Loucy (cell line): ENCODE measurements at regions not wholly inside any gene's neighbourhood (a gene's known extent, or its start where the extent isn't known, plus 50 kb on each side); places are given as distances from the start of the nearest gene placed in this dataset.
A peak's percentile ranks its signal among the peaks of the same experiment; 100 is the strongest.

Experiments
- H2AFZ ChIP-seq: fragments of 200-600 bp; sonication (generic); 2 replicates; pipeline ENCODE4 v1.6.0; 2016; ENCODE audit warnings: antibody characterized with exemption, mild to moderate bottlenecking, low read length, moderate library complexity
- H3F3A ChIP-seq: fragments of 200-600 bp; 2 replicates; pipeline ENCODE4 v1.6.0; 2016; ENCODE audit warnings: antibody characterized with exemption, low read depth, mild to moderate bottlenecking
- H3K27me3 ChIP-seq: fragments of 200-600 bp; sonication (generic); 2 replicates; pipeline ENCODE4 v1.6.1; 2014; ENCODE audit warnings: low read length, mild to moderate bottlenecking; ENCODE audit not compliant: insufficient read depth, poor library complexity, severe bottlenecking
- H3K36me3 ChIP-seq: fragments of 200-600 bp; sonication (generic); 2 replicates; pipeline ENCODE4 v1.6.1; 2016; ENCODE audit warnings: low read length; ENCODE audit not compliant: insufficient read depth
- H3K4me1 ChIP-seq: fragments of 200-600 bp; sonication (generic); 2 replicates; pipeline ENCODE4 v1.5.1; 2014; ENCODE audit warnings: low read length, mild to moderate bottlenecking; ENCODE audit not compliant: insufficient read depth, poor library complexity, severe bottlenecking
- H3K4me2 ChIP-seq: fragments of 200-600 bp; sonication (generic); 2 replicates; pipeline ENCODE4 v1.6.0; 2014; ENCODE audit warnings: antibody characterized with exemption, low read length, low read depth, mild to moderate bottlenecking; ENCODE audit not compliant: poor library complexity, severe bottlenecking
- H3K4me3 ChIP-seq: fragments of 200-600 bp; sonication (generic); 2 replicates; pipeline ENCODE4 v1.5.1; 2014; ENCODE audit warnings: low read length, mild to moderate bottlenecking, mixed read lengths; ENCODE audit not compliant: poor library complexity, severe bottlenecking
- H3K79me2 ChIP-seq: fragments of 200-600 bp; sonication (generic); 2 replicates; pipeline ENCODE4 v1.6.1; 2014; ENCODE audit warnings: low read length; ENCODE audit not compliant: insufficient read depth
- H3K9ac ChIP-seq: fragments of 200-600 bp; sonication (generic); 2 replicates; pipeline ENCODE4 v1.6.0; 2014; ENCODE audit warnings: mild to moderate bottlenecking, low read depth, low read length, moderate library complexity; ENCODE audit not compliant: poor library complexity, severe bottlenecking
- H3K9me2 ChIP-seq: fragments of 200-600 bp; sonication (generic); replicated peaks from 2 replicates; pipeline ENCODE4 v1.6.1; 2016; ENCODE audit warnings: low read depth, low read length, mixed read lengths
- H3K9me3 ChIP-seq: fragments of 200-600 bp; sonication (generic); 2 replicates; pipeline ENCODE4 v1.6.1; 2014; ENCODE audit warnings: mild to moderate bottlenecking, antibody characterized with exemption, low read length, low read depth; ENCODE audit not compliant: insufficient read depth
- H4K20me1 ChIP-seq: fragments of 200-600 bp; sonication (generic); 2 replicates; pipeline ENCODE4 v1.6.0; 2014; ENCODE audit warnings: antibody characterized with exemption, low read length, mild to moderate bottlenecking; ENCODE audit not compliant: insufficient read depth, poor library complexity, severe bottlenecking
- EZH2phosphoT487 ChIP-seq: fragments of 200-600 bp; IDR thresholded peaks from 2 replicates; pipeline ENCODE4 v1.6.1; 2018; ENCODE audit warnings: antibody characterized with exemption, mild to moderate bottlenecking, moderate library complexity, borderline replicate concordance
- TF ChIP-seq, protein P1 (sequence below): fragments of 200-600 bp; sonication (generic); conservative IDR thresholded peaks from 2 replicates; pipeline ENCODE4 v1.5.1; 2014; ENCODE audit warnings: mild to moderate bottlenecking, antibody characterized with exemption, low read length

DNA sequence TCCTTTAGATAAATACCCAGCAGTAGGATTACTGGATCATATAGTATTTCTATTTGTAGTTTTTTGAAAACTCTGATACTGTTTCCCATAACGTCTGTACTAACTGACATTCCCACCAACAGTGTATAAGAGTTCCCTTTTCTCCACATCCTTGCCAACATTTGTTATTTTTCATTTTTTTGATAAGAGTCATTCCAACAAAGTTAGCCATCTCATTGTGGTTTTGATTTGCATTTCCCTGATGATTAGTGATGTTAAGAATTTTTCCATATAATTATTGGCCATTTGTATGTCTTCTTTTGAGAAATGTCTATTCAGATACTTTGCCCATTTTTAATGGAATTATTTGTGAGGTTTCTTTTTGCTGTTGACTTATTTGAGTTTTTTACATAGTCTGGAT lies 486.0 kb downstream of the FLRT2 start:
- Histone ChIP-seq H4K20me1 (no peaks in the 10 kb centered on the region), H3K36me3 (no peaks in the 10 kb centered on the region), H3K79me2 (no peaks in the 10 kb centered on the region), H3K9me3 (no peaks in the 10 kb centered on the region), H3K9ac (no peak overlapping the region), H3F3A (no peaks in the 10 kb centered on the region), H3K4me3 (no peak overlapping the region), H3K27me3 (no peaks in the 10 kb centered on the region), H2AFZ (no peak overlapping the region), H3K9me2 (no peaks in the 10 kb centered on the region), H3K4me2 (no peak overlapping the region), H3K4me1 (peaks cover 12% of the 10 kb centered on the region)
- TF ChIP-seq, protein P1, sequence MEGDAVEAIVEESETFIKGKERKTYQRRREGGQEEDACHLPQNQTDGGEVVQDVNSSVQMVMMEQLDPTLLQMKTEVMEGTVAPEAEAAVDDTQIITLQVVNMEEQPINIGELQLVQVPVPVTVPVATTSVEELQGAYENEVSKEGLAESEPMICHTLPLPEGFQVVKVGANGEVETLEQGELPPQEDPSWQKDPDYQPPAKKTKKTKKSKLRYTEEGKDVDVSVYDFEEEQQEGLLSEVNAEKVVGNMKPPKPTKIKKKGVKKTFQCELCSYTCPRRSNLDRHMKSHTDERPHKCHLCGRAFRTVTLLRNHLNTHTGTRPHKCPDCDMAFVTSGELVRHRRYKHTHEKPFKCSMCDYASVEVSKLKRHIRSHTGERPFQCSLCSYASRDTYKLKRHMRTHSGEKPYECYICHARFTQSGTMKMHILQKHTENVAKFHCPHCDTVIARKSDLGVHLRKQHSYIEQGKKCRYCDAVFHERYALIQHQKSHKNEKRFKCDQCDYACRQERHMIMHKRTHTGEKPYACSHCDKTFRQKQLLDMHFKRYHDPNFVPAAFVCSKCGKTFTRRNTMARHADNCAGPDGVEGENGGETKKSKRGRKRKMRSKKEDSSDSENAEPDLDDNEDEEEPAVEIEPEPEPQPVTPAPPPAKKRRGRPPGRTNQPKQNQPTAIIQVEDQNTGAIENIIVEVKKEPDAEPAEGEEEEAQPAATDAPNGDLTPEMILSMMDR = no peak

DNA sequence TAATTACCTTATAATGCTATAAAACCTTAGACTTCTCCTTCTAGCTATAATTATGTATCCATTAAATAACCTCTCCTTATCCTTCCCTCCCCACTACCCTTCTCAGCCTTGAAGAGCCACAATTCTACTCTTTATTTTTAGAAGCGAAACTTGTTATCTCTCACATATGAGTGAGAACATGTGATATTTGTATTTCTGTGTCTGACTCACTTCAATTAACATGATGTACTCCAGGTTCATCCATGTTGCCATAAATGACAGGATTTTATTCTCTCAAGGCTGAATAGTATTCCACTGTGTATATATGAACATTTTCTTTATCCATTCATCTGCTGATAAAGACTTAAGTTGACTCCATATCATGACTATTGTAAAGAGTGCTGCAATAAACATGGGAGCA lies 485.6 kb downstream of the FLRT2 start:
- H2AFZ ChIP-seq = no peak overlapping the region
- no peaks in the 10 kb centered on the region for H3F3A ChIP-seq
- no peak overlapping the region for H3K4me3 ChIP-seq
- H3K27me3 ChIP-seq = no peaks in the 10 kb centered on the region
- no peaks in the 10 kb centered on the region for H3K9me3 ChIP-seq
- peak overlapping the region; percentile 25 for H3K4me2 ChIP-seq
- no peaks in the 10 kb centered on the region for H3K36me3 ChIP-seq
- H4K20me1 ChIP-seq = no peaks in the 10 kb centered on the region
- TF ChIP-seq, protein P1 = no peak
- no peak for TF ChIP-seq EZH2phosphoT487
- no peaks in the 10 kb centered on the region for H3K9me2 ChIP-seq
- no peak overlapping the region for H3K9ac ChIP-seq
- H3K79me2 ChIP-seq = no peaks in the 10 kb centered on the region
- peaks cover 11% of the 10 kb centered on the region for H3K4me1 ChIP-seq

DNA sequence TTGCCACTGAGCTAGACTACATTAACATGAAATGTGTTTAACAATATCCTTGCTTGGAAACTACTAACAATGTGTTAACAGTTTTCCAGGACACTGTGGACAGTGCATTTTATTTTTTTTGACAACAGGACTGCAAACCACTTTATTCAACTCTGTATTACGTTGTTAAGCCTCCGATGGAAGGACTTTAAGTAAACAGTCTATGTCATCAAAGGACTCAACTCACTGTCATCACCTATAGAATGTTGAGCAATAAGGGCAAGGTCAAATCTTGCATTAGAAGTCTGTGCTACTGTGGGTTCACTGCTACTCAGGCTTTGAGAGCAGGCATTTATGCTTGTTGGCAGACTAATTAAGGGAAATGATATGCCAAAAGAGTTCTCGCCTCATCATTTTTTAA lies 483.7 kb downstream of the FLRT2 start:
- no peak overlapping the region for H3K9ac ChIP-seq
- no peaks in the 10 kb centered on the region for H3K36me3 ChIP-seq
- peaks cover 11% of the 10 kb centered on the region for H3K4me1 ChIP-seq
- H3K9me2 ChIP-seq = no peaks in the 10 kb centered on the region
- no peaks in the 10 kb centered on the region for H4K20me1 ChIP-seq
- no peaks in the 10 kb centered on the region for H3K9me3 ChIP-seq
- no peak for TF ChIP-seq EZH2phosphoT487
- TF ChIP-seq, protein P1 = no peak
- H3K4me3 ChIP-seq = no peak overlapping the region
- no peaks in the 10 kb centered on the region for H3K27me3 ChIP-seq
- H3F3A ChIP-seq = no peaks in the 10 kb centered on the region
- H2AFZ ChIP-seq = no peak overlapping the region
- H3K4me2 ChIP-seq = no peak overlapping the region
- no peaks in the 10 kb centered on the region for H3K79me2 ChIP-seq
